Activated T-helper 17 cell treated with anti-CD3 and anti-CD28 coated beads, Interleukin-2, amount 50 U/mL, for 72 hours (primary cell): ENCODE measurements at regions not wholly inside any gene's neighbourhood (a gene's known extent, or its start where the extent isn't known, plus 50 kb on each side); places are given as distances from the start of the nearest gene placed in this dataset.
"Not testable (repeated sequence)": the region's sequence is repeated elsewhere in the genome, so short reads cannot be mapped to it uniquely, and the experiment has no call there.

Experiments
- ATAC-seq: fragments of 150-1000 bp; cut with Tn5 transposase; replicated peaks from 2 replicates; pipeline ENCODE4 v1.10.0; 2021; ENCODE audit warnings: mild to moderate bottlenecking, moderate library complexity
- H3K27ac Mint-ChIP-seq: one replicate; pipeline ENCODE4 v1.8.0; 2022; ENCODE audit warnings: mixed read lengths
- H3K27me3 Mint-ChIP-seq: one replicate; pipeline ENCODE4 v1.8.0; 2022; ENCODE audit warnings: mixed read lengths
- H3K36me3 Mint-ChIP-seq: one replicate; pipeline ENCODE4 v1.8.0; 2022; ENCODE audit warnings: low read depth, mild to moderate bottlenecking, mixed read lengths
- H3K4me1 Mint-ChIP-seq: one replicate; pipeline ENCODE4 v1.8.0; 2022; ENCODE audit warnings: mixed read lengths
- H3K4me3 Mint-ChIP-seq: one replicate; pipeline ENCODE4 v1.8.0; 2022; ENCODE audit warnings: mild to moderate bottlenecking, mixed read lengths
- H3K9me3 Mint-ChIP-seq: one replicate; pipeline ENCODE4 v1.8.0; 2022; ENCODE audit warnings: mixed read lengths

DNA sequence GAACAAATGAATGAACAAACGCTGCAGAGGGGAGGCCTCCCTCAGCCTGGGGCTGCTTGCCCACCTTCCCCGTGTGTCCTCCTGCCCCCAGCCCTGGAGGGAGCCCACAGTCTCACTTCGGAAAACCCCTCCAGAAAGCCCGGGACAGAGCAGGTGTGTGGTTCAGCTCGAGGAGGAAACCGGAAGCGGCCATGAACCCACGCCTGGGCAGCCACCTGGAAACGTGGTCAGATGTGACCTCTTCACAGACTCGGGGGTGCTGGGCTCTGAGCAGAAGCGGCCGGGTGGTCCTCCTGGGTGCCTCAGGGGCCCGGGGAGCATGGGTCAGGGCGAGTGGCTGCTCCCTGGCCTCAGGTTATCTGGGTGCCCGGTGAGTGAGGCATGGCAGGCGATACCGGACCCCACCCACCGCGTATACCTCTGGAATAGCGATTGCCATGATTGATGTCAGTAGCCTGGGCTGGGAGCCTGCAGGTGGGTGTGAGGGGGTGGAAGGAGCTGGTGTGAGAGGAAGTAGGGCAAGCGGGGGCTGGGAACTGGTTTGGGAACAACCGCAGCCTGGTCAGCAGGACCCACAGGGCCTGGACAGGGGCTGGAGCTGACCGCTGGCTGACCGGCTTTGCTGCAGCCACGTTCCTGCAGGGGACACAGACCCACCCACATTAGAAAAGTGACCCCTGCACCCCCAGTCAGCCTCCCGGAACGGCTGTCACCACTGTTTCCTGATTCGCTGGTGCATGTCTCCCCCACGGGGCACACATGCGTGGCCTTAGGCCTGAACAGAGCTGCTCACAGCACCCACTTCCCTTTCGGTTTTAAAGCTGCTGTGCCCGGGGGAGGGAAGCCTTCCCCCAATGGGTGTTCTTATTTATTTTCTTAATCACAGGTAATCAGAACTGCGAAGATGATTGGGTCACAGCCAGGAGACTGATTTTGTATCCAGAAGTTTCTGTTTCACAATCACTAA, 5465.1 kb upstream of the TPTE start:
- H3K27me3 Mint-ChIP-seq, H3K36me3 Mint-ChIP-seq, H3K27ac Mint-ChIP-seq, H3K4me3 Mint-ChIP-seq, H3K4me1 Mint-ChIP-seq, H3K9me3 Mint-ChIP-seq: not testable (repeated sequence)
- ATAC-seq = peak; percentile 61

DNA sequence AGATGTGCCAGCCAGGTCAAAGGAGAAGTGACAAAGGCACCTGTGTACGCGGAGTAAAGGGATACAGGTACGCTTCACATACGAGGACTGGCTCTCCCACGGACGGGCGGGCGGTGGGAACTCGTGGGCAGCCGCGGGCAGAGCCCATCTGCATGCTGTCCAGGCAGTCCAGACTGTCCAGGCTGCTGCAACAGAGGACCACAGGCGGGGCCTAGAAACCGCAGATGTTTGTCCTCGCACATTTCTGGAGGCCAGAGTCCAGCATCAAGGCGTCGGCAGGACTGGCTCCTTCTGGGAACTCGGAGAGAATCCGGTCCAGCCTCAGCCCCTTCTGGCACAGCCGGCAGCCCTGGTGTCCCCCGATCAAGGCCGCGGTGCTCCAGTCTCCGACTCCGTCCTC, 5464.3 kb upstream of the TPTE start:
- not testable (repeated sequence) for H3K4me3 Mint-ChIP-seq, ATAC-seq, H3K27ac Mint-ChIP-seq, H3K27me3 Mint-ChIP-seq, H3K4me1 Mint-ChIP-seq, H3K9me3 Mint-ChIP-seq, H3K36me3 Mint-ChIP-seq

DNA sequence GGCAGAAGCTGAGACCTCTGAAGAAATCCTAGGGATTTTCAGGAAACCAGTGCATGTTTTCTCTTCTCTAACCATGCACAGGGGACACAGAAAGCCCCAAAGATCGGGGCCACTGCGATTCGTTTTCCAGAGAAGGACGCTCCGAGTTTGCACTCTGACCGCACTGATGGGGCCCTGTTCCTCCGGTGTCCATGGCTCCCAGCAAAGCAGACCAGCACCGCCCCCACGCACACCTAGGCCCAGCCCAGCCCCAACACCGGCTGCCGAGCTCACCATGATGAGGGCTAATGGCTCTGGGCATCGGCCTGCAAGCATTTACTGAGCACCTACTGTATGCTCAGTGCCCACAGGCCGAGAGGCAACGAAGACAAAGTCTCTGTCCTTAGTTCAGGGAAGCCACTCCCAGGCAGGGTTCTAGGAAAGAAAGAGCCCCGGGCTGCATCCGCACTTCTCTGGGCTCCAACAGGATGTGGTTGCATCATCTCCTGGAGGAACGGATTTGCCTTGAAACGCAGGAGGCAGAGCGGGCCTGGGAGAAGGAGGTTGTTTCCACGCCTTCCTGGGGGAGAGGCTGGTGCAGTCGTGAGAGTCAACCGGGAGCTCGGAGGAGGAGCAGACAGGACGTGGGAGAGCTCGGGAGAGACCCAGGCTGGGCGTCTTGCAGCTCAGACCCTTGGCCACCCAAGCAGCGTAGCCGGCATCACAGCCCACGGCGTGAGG, 5460.9 kb upstream of the TPTE start:
- not testable (repeated sequence) for H3K4me3 Mint-ChIP-seq, H3K36me3 Mint-ChIP-seq

DNA sequence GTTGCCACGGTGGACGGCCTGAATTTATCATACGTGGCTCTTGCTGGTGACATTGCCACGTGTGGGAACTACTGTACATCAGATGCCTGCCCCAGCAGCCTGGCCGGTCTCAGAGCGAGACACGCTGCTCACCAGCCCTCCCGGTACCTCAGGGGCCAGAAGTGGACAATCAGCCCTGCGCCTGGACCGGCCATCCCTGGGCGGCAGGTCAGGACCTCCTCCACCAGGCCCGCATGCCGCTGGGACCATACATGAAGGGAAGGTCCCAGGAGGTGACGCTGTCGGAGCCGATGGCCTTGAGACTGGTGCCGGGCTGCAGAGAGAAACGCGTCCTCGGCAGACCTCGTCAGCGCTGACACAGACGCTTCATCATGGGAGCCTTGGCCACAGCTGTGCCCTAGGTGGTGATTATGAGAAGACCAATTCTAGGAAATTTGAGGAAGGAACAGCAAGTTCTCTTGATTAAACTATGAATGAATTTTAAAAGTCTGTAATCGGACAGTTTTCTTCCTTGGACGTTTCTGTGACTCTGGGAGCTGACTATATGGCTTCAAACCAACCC, 5456.7 kb upstream of the TPTE start:
- H3K9me3 Mint-ChIP-seq, H3K27me3 Mint-ChIP-seq, H3K4me3 Mint-ChIP-seq, H3K4me1 Mint-ChIP-seq, H3K36me3 Mint-ChIP-seq, ATAC-seq, H3K27ac Mint-ChIP-seq: not testable (repeated sequence)

More for the DNA sequence above, 5460.9 kb upstream of the TPTE start:
- not testable (repeated sequence) for ATAC-seq, H3K27me3 Mint-ChIP-seq, H3K27ac Mint-ChIP-seq, H3K4me1 Mint-ChIP-seq, H3K9me3 Mint-ChIP-seq

DNA sequence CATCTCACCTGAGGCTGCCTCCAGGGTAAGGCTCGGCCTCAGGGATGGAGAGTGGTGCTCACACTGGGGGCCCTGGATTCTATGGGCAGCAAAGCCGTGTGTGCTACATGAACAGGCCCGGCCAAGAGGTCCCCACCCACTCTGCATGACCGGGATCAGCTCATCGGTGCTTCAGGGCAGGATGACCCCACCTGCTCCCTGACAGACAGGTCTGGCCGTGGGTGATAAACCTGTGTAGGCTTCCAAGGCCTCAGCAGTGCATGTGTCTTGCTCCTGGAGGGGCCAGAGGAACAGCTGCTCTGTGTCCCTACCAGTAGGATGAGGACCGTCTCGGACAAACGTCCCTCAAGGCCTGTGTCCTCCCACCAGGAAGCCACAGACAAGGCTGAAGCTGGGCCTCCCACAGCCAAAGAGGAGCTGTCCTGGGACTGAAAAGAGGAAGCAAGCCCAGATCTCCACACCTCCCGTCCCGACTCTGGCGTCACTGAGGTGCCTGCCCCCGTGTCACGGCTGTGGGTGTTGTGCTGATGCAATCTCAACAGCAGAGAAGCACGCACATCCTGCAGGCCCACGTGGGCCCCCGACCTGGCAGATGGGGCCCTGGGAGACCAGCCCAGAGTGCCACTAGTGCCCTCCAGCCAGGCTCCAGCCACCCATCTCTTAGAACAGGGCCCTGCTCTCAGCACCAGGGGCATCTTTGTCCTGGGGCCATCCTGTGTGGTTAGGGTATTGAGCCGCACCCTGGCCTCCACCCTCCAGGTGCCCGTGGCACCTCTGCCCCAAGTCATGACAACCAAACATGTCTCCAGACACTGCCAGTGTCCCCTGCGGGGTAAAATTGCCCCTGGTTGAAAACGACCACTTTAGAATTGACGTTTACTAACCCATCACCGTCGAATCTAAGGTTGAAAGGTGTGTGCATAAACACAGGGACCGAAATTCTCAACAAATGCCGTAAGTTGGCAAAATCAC, 5455.9 kb upstream of the TPTE start:
- peak overlapping the region; percentile 22 for H3K27ac Mint-ChIP-seq

DNA sequence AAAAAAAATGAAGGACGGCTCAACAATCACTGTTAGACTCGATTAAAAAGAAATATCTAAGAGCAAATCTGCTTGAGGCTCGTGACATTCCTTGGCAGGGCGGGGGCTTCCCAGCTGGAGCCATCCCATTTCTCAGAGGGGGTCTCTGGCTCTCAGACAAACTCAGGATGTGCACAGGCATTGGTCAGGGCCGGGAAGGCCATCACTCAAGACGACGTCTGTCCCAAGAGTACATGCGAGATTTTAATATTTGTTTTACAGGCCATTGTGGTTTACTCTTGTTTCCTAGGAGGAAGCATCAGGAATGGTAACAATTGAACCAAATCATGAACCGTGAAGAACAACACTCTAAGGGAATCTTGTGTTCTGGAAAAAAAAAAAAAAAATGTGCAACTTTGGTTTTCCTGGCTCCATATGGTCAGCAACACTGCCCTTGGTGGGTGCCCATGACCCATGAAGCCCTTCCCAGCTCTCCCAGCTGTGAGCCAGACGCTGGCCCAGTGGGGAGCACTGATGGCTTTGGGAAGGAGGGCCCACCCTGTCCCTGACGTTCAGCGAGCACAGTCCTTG, 5454.6 kb upstream of the TPTE start:
- peak overlapping the region; percentile 22 for H3K27ac Mint-ChIP-seq
- H3K36me3 Mint-ChIP-seq, H3K9me3 Mint-ChIP-seq, H3K4me1 Mint-ChIP-seq, ATAC-seq, H3K27me3 Mint-ChIP-seq, H3K4me3 Mint-ChIP-seq: not testable (repeated sequence)

More for the DNA sequence above, 5455.9 kb upstream of the TPTE start:
- H3K4me1 Mint-ChIP-seq, H3K36me3 Mint-ChIP-seq, H3K27me3 Mint-ChIP-seq, H3K4me3 Mint-ChIP-seq, H3K9me3 Mint-ChIP-seq: not testable (repeated sequence)
- ATAC-seq = peak; percentile 99

DNA sequence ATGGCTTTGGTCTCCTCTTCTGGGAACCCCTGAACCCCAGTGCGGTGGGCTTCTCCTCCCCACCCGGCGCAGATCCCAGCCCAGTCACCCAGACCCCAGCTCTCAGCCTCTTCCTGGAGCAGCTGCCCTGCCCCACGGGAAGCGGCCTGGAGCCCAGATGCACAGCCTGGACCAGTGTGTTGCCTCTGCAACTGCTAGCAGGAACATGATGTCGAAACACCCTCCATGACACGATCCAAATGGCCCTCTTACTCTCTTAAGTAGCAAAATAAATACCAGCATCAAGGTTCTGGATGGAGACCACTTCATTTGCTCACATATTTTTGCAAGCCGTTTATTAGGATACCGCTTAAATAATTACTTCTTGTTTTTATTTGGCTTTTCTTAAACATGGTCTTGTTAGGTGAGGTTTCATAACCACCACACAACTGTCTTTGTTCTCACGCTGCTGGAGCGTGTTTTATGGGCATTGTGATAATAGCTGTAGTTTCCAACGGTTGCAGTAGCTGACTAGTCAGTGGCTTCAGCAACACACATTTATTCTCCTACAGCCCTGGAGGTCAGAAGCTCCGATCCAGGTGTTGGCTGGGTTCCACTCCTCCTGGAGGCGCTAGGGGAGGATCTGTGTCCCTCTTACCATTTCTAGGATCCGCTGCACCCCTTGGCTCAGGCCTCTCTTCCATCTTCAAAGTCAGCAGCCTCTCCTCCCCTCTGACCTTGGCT, 5453.9 kb upstream of the TPTE start:
- not testable (repeated sequence) for H3K27ac Mint-ChIP-seq, H3K9me3 Mint-ChIP-seq, H3K36me3 Mint-ChIP-seq, ATAC-seq, H3K4me1 Mint-ChIP-seq, H3K4me3 Mint-ChIP-seq, H3K27me3 Mint-ChIP-seq

DNA sequence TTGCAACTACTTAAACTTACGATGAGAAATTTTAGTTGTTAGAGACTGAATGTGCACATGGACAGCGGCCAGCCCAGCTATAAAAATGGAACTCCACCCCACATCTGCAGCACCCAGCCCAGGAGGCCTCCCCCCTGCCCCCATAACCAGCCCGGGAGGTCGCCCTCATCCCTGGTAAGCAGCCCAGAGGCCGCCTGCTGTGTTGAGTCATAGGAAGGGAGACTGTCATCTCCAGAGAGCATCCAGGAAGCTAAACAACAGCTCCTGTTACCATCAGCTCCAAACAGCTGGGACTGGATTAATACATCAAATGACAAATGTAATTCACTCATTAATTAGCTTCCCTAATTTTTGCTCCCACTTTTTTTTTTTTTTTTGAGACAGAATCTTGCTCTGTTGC, 5452.7 kb upstream of the TPTE start:
- ATAC-seq = not testable (repeated sequence)

DNA sequence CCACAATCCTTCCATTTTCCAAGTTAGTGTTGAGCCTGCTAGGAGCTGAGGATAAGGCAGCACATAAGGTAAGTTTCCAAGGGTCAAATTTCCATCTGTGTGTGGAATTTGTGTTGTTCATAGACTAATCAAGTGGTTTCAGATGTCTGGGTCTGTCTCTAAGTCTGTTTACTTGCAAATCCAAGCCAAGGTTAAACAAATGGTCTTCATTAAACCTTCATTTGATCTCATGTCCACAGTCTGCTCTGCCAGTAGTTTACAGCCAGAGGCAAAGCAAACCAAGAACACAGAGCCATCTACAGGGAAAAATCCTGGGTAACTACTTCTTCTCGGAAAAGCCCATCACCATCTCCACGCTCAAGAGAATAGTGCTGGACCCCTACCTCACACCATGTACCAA, 5450.2 kb upstream of the TPTE start:
- not testable (repeated sequence) for H3K27me3 Mint-ChIP-seq, H3K4me3 Mint-ChIP-seq, H3K36me3 Mint-ChIP-seq, ATAC-seq, H3K27ac Mint-ChIP-seq, H3K4me1 Mint-ChIP-seq, H3K9me3 Mint-ChIP-seq

More for the DNA sequence above, 5452.7 kb upstream of the TPTE start:
- not testable (repeated sequence) for H3K4me3 Mint-ChIP-seq, H3K36me3 Mint-ChIP-seq, H3K27ac Mint-ChIP-seq, H3K27me3 Mint-ChIP-seq, H3K4me1 Mint-ChIP-seq, H3K9me3 Mint-ChIP-seq

DNA sequence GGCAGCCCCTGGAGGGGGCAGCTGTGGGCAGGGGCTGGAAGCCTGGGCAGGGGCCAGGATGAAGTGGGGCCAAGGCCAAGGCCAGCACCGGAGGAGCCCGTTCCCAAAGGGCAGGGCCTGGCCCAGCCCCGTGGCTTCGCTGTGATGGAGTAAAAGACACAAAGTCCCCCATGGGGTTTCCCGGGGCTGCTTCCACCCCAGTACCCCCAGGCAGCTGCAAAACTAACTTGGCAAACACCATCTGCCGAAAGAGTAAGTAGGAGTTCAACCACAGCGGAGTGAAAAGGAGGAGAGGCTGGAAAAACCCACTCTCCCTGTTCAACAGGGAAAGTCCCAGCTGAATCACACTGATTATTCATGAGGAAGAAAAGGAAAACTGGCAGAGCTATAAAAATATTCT, 5444.5 kb upstream of the TPTE start:
- not testable (repeated sequence) for H3K4me1 Mint-ChIP-seq, H3K27me3 Mint-ChIP-seq, H3K27ac Mint-ChIP-seq, H3K36me3 Mint-ChIP-seq, H3K4me3 Mint-ChIP-seq, H3K9me3 Mint-ChIP-seq
- ATAC-seq = peak; percentile 80

DNA sequence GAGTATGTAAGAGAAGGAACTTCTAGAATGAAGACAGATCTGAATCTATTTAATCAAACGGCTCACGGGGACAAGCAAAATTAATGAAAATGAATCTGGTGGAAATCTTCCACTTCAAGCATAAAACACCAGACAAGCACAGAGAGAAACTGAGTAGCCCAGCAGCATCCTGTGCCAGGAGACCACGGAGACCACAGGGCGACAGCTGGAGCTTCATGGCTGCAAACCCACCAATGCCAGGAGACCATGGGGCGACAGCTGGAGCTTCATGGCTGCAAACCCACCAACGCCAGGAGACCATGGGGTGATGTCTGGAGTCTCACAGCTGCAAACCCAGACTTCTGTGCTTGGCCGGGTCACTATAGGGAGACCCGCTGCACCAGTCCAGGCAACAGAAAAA, 5442.0 kb upstream of the TPTE start:
- not testable (repeated sequence) for ATAC-seq, H3K27ac Mint-ChIP-seq, H3K9me3 Mint-ChIP-seq, H3K4me1 Mint-ChIP-seq, H3K27me3 Mint-ChIP-seq, H3K4me3 Mint-ChIP-seq, H3K36me3 Mint-ChIP-seq

DNA sequence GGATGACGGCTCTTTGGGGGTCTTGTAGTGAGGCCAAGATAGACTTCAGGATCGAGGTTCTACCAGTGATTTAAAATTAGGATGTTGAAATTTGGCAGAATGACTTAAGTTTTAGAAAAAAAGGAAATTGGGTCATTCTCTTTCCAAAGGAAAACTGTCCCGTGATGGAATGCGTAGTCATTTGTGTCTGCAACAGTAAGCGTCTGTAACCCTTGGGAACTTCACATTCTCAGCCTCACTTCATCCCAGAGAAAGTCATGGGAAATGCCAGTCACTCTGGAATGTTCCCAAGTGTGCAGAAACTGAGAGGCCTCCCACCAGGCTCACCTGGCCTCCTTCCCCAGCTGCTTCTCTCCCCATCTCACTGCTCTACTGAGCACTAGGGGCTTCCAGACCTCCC, 5441.4 kb upstream of the TPTE start:
- ATAC-seq, H3K27me3 Mint-ChIP-seq, H3K36me3 Mint-ChIP-seq, H3K9me3 Mint-ChIP-seq, H3K4me3 Mint-ChIP-seq, H3K4me1 Mint-ChIP-seq, H3K27ac Mint-ChIP-seq: not testable (repeated sequence)

DNA sequence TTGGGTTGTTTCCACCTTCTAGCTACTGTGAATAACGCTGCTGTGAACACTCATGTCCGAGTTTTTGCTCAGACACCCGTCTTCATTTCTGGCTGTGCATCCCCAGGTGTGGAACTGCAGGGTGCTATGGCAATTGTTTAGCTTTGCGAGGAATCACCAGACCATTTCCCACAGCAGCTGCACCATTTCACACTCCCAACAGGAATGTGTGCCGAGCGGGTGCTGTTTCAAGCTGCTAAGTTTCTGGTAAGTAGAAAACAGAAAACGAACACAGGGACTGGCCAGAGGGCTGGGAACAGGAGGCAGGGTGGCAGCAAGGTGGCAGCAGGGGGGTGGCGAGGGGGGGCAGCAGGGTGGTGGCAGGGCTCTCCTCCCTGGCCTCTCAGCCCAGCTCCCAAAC, 5437.1 kb upstream of the TPTE start:
- H3K4me3 Mint-ChIP-seq, H3K9me3 Mint-ChIP-seq, H3K27me3 Mint-ChIP-seq, ATAC-seq, H3K27ac Mint-ChIP-seq, H3K4me1 Mint-ChIP-seq, H3K36me3 Mint-ChIP-seq: not testable (repeated sequence)
